SK-N-SH (cell line): ENCODE measurements at regions not wholly inside any gene's neighbourhood (a gene's known extent, or its start where the extent isn't known, plus 50 kb on each side); places are given as distances from the start of the nearest gene placed in this dataset.

Source experiments
- CTCF ChIA-PET: fragments of 300-600, 350-600 bp; formaldehyde crosslinking; extraction: SDS; loops from one replicate; lab custom pipeline; 2021; lab: Yijun Ruan, JAX
- POLR2A ChIA-PET: fragments of 350-600 bp; sonication (Branson Sonifier 250); formaldehyde crosslinking; extraction: SDS; loops from one replicate; lab custom pipeline; 2020; ENCODE audit warnings: antibody characterized with exemption, inconsistent platforms; lab: Yijun Ruan, JAX
- DNase-seq: peaks from one replicate; pipeline ENCODE4 v3.0.0; 2012
- H2AFZ ChIP-seq: fragments of 200-600 bp; sonication (generic); 2 replicates; pipeline ENCODE4 v1.8.1; 2016; ENCODE audit warnings: antibody characterized with exemption, mild to moderate bottlenecking, low read depth
- H3F3A ChIP-seq: fragments of 200-600 bp; sonication (generic); replicated peaks from 2 replicates; pipeline ENCODE3; 2016; ENCODE audit warnings: antibody characterized with exemption, mild to moderate bottlenecking; ENCODE audit not compliant: insufficient read depth
- H3K27ac ChIP-seq, 2 experiments: fragments of 200-500 bp in 1 of 2; fragments of 200-600 bp in 1 of 2; sonication (Bioruptor generic) in 1 of 2; sonication (generic), shearing (Covaris generic) in 1 of 2; 2 replicates each; pipeline versions ENCODE4 v1.5.1 to v1.6.1; 2014 to 2016; ENCODE audit warnings: low read depth in 2 of 2, inconsistent platforms in 1 of 2, low read length in 1 of 2, mild to moderate bottlenecking in 1 of 2, mixed read lengths in 1 of 2
- H3K27me3 ChIP-seq: fragments of 200-600 bp; sonication (generic), shearing (Covaris generic); 2 replicates; pipeline ENCODE4 v1.6.1; 2016; ENCODE audit warnings: mixed run types; ENCODE audit not compliant: insufficient read depth
- H3K36me3 ChIP-seq, 2 experiments: fragments of 200-500 bp in 1 of 2; fragments of 200-600 bp in 1 of 2; sonication (Bioruptor generic) in 1 of 2; sonication (generic) in 1 of 2; replicated peaks in 1 of 2; 2 replicates each; pipeline versions ENCODE3 to v1.5.1; 2014 to 2016; ENCODE audit warnings: low read length in 1 of 2, mild to moderate bottlenecking in 1 of 2; ENCODE audit not compliant: insufficient read depth in 2 of 2, control insufficient read depth in 1 of 2
- H3K4me1 ChIP-seq, 2 experiments: fragments of 200-500 bp in 1 of 2; fragments of 200-600 bp in 1 of 2; sonication (Bioruptor generic) in 1 of 2; sonication (generic), shearing (Covaris generic) in 1 of 2; 2 replicates each; pipeline versions ENCODE4 v1.5.1 to v1.6.1; 2014 to 2016; ENCODE audit warnings: low read depth in 1 of 2, low read length in 1 of 2, mixed run types in 1 of 2; ENCODE audit not compliant: insufficient read depth in 2 of 2, control insufficient read depth in 1 of 2
- H3K4me2 ChIP-seq: fragments of 200-600 bp; sonication (generic), shearing (Covaris generic); 2 replicates; pipeline ENCODE4 v1.6.1; 2017; ENCODE audit warnings: mixed run types
- H3K4me3 ChIP-seq, 2 experiments: fragments of 200-500 bp in 1 of 2; fragments of 200-600 bp in 1 of 2; sonication (Bioruptor generic) in 1 of 2; sonication (generic), shearing (Covaris generic) in 1 of 2; 2 replicates each; pipeline versions ENCODE4 v1.5.1 to v1.8.1; 2014 to 2016; ENCODE audit warnings: low read depth in 2 of 2, inconsistent platforms in 1 of 2, low read length in 1 of 2, mild to moderate bottlenecking in 1 of 2, mixed read lengths in 1 of 2, moderate library complexity in 1 of 2
- H3K79me2 ChIP-seq: fragments of 200-600 bp; sonication (generic); 2 replicates; pipeline ENCODE4 v1.8.1; 2017; ENCODE audit warnings: mild to moderate bottlenecking; ENCODE audit not compliant: insufficient read depth
- H3K9ac ChIP-seq: fragments of 200-600 bp; sonication (generic); 2 replicates; pipeline ENCODE4 v1.6.1; 2017; ENCODE audit warnings: mixed run types
- H3K9me2 ChIP-seq: fragments of 200-600 bp; sonication (generic); 2 replicates; pipeline ENCODE4 v1.6.1; 2017; ENCODE audit warnings: mixed run types
- H3K9me3 ChIP-seq: fragments of 200-600 bp; sonication (generic); 2 replicates; pipeline ENCODE4 v1.6.1; 2017; ENCODE audit warnings: mixed run types, mild to moderate bottlenecking, moderate library complexity
- H4K20me1 ChIP-seq: fragments of 200-600 bp; sonication (generic); 2 replicates; pipeline ENCODE4 v1.6.1; 2017; ENCODE audit warnings: mild to moderate bottlenecking, mixed run types; ENCODE audit not compliant: insufficient read depth
- CHD2 ChIP-seq: fragments of 150-350 bp; IDR thresholded peaks from 2 replicates; pipeline ENCODE4 v1.6.1; 2018; ENCODE audit warnings: low read length; ENCODE audit not compliant: partially characterized antibody
- CTCF ChIP-seq: fragments of 200-600 bp; sonication (generic); IDR thresholded peaks from 2 replicates; pipeline ENCODE4 v1.6.1; 2017; ENCODE audit warnings: antibody characterized with exemption, mild to moderate bottlenecking, moderate library complexity
- FOXJ3 ChIP-seq: sonication (generic); formaldehyde crosslinking; IDR thresholded peaks from 2 replicates; pipeline ENCODE4 v1.5.1; 2020; ENCODE audit warnings: mild to moderate bottlenecking, missing genetic modification reagents
- FOXM1 ChIP-seq: IDR thresholded peaks from 2 replicates; pipeline ENCODE4 v1.4.0; 2012; ENCODE audit warnings: low read depth, mild to moderate bottlenecking
- MXI1 ChIP-seq: IDR thresholded peaks from 2 replicates; pipeline ENCODE4 v1.6.1; 2012; ENCODE audit warnings: mild to moderate bottlenecking, low read depth, low read length, improper control_type of control experiment
- NFIC ChIP-seq: IDR thresholded peaks from 2 replicates; pipeline ENCODE4 v1.4.0; 2012; ENCODE audit warnings: borderline replicate concordance
- NRF1 ChIP-seq: IDR thresholded peaks from 2 replicates; pipeline ENCODE4 v1.6.1; 2012; ENCODE audit warnings: low read depth, mild to moderate bottlenecking, low read length
- RCOR1 ChIP-seq: fragments of 150-350 bp; IDR thresholded peaks from 2 replicates; pipeline ENCODE4 v1.6.1; 2017; ENCODE audit warnings: antibody characterized with exemption, low read length
- RXRA ChIP-seq: IDR thresholded peaks from 2 replicates; pipeline ENCODE4 v1.4.0; 2012; ENCODE audit warnings: low read depth, mild to moderate bottlenecking, borderline replicate concordance
- TAF1 ChIP-seq: IDR thresholded peaks from 2 replicates; pipeline ENCODE4 v1.6.1; 2012; ENCODE audit warnings: low read depth, mild to moderate bottlenecking, low read length, moderate library complexity, borderline replicate concordance
- TCF12 ChIP-seq: IDR thresholded peaks from 2 replicates; pipeline ENCODE4 v1.4.0; 2012
- USF1 ChIP-seq: IDR thresholded peaks from 2 replicates; pipeline ENCODE4 v1.4.0; 2012; ENCODE audit warnings: low read depth, borderline replicate concordance
- WGBS: methylation state at CpG from one replicate; pipeline ENCODE4 v1.1.6; 2017; ENCODE audit warnings: low lambda C conversion rate; 5-methylcytosine and 5-hydroxymethylcytosine counted together

DNA sequence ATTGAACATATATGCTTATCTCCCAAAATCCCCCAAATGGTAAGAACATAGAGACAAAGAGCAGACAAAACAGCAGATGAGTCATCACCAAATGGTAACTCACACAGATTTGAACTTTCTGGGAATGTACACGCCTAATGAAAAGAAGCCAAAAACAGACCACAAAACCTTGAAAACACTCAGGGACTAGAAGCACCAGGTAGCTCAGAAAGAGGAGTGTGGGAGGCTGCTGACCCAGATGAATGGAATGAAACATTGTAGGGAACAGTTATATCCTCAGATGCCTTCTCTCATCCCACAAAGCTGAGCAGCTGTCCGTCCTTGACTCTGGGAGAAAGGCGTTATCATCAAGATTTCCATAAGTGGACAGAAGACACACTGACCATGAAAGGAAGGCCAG is 307.0 kb upstream of the USP25 start:
- no peaks in the 10 kb centered on the region for H3K36me3 ChIP-seq
- H4K20me1 ChIP-seq, result no peaks in the 10 kb centered on the region
- no peaks in the 10 kb centered on the region for H3K79me2 ChIP-seq
- DNase-seq, result no peak
- no peaks in the 10 kb centered on the region for H3K9me3 ChIP-seq
- 1% methylated on average over 3 of the region's 3 CpGs for WGBS
- POLR2A ChIA-PET, result no interaction called here
- H3K4me3 ChIP-seq, result no peak overlapping the region
- no peak overlapping the region for H3K27ac ChIP-seq
- no peak overlapping the region for H2AFZ ChIP-seq
- TF ChIP-seq NRF1 (no peak), TCF12 (no peak), TAF1 (no peak), NFIC (no peak), FOXM1 (no peak)
- TF ChIP-seq, all 33 proteins: peak for 0
- H3K4me1 ChIP-seq, result no peaks in the 10 kb centered on the region
- no peak overlapping the region for H3K9ac ChIP-seq
- CTCF ChIA-PET, result no interaction called here
- no peaks in the 10 kb centered on the region for H3K9me2 ChIP-seq
- no peak overlapping the region for H3K4me2 ChIP-seq
- 0 out of 2 replicates have a peak, but pooled peaks cover 5% of the 10 kb centered on the region for H3K27me3 ChIP-seq
- no peaks in the 10 kb centered on the region for H3F3A ChIP-seq

- no peaks in the 10 kb centered on the region for H3K9me3 ChIP-seq
- 6% methylated on average over 4 of the region's 4 CpGs for WGBS
- no peak overlapping the region for H2AFZ ChIP-seq
- no peaks in the 10 kb centered on the region for H3F3A ChIP-seq
- no peak overlapping the region for H3K4me3 ChIP-seq
- H3K4me1 ChIP-seq, result no peaks in the 10 kb centered on the region
- CTCF ChIA-PET, result no interaction called here
- no peaks in the 10 kb centered on the region for H3K36me3 ChIP-seq
- H3K27me3 ChIP-seq, result 0 out of 2 replicates have a peak, but pooled peaks cover 5% of the 10 kb centered on the region
- H3K9me2 ChIP-seq, result no peaks in the 10 kb centered on the region
- H4K20me1 ChIP-seq, result no peaks in the 10 kb centered on the region
- H3K27ac ChIP-seq, result no peak overlapping the region
- no peak overlapping the region for H3K9ac ChIP-seq
- no peaks in the 10 kb centered on the region for H3K79me2 ChIP-seq
- TF ChIP-seq FOXJ3 (CRISPR knock-in tag) (no peak), TCF12 (no peak), RCOR1 (no peak), CHD2 (no peak), FOXM1 (no peak), MXI1 (no peak), RXRA (no peak), USF1 (no peak)
- POLR2A ChIA-PET, result no interaction called here
- H3K4me2 ChIP-seq, result no peak overlapping the region
- DNase-seq, result no peak
These were observed 305.9 kb upstream of the USP25 start for GRCh38 chr21:15423676-15424445.

DNA sequence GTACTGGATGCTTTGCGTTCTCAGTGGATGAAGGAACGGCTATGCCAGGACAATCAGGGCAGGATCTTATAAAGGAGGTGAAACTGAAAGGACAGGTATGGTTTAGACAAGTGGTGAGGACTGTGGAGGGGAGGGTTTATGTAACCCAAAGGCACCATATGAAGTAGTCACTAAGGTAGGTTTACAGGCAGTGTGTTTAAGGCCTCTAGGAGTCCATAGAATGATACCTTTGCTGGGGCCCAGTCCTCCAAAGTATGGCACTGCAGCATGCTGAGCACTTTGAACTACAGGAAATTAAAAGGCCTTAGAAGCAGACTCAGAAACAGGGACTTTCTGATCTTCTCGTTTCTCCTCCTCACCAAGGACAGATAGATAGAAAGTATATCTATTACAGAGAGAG is 304.7 kb upstream of the USP25 start:
- H3F3A ChIP-seq, result no peaks in the 10 kb centered on the region
- H3K9me2 ChIP-seq, result no peaks in the 10 kb centered on the region
- no peak for DNase-seq
- 0 out of 2 replicates have a peak, but pooled peaks cover 5% of the 10 kb centered on the region for H3K27me3 ChIP-seq
- 12% methylated on average over 3 of the region's 3 CpGs for WGBS
- H3K36me3 ChIP-seq, result no peaks in the 10 kb centered on the region
- H3K4me1 ChIP-seq, result no peaks in the 10 kb centered on the region
- no peak overlapping the region for H3K27ac ChIP-seq
- no peak overlapping the region for H3K4me3 ChIP-seq
- ChIA-PET CTCF (no interaction called here), POLR2A (no interaction called here)
- no peaks in the 10 kb centered on the region for H4K20me1 ChIP-seq
- H3K79me2 ChIP-seq, result no peaks in the 10 kb centered on the region
- no peaks in the 10 kb centered on the region for H3K9me3 ChIP-seq
- H2AFZ ChIP-seq, result no peak overlapping the region
- no peak for TF ChIP-seq NRF1
- no peak for TF ChIP-seq USF1
- no peak for TF ChIP-seq CTCF
- TF ChIP-seq RCOR1, result no peak
- H3K9ac ChIP-seq, result no peak overlapping the region
- no peak overlapping the region for H3K4me2 ChIP-seq
